SK-N-SH (cell line): ENCODE measurements at regions not wholly inside any gene's neighbourhood (a gene's known extent, or its start where the extent isn't known, plus 50 kb on each side); places are given as distances from the start of the nearest gene placed in this dataset.

Experiments used
- CTCF ChIA-PET: fragments of 300-600, 350-600 bp; formaldehyde crosslinking; extraction: SDS; loops from one replicate; lab custom pipeline; 2021; lab: Yijun Ruan, JAX
- POLR2A ChIA-PET: fragments of 350-600 bp; sonication (Branson Sonifier 250); formaldehyde crosslinking; extraction: SDS; loops from one replicate; lab custom pipeline; 2020; ENCODE audit warnings: antibody characterized with exemption, inconsistent platforms; lab: Yijun Ruan, JAX
- DNase-seq: peaks from one replicate; pipeline ENCODE4 v3.0.0; 2012
- H2AFZ ChIP-seq: fragments of 200-600 bp; sonication (generic); 2 replicates; pipeline ENCODE4 v1.8.1; 2016; ENCODE audit warnings: antibody characterized with exemption, mild to moderate bottlenecking, low read depth
- H3F3A ChIP-seq: fragments of 200-600 bp; sonication (generic); replicated peaks from 2 replicates; pipeline ENCODE3; 2016; ENCODE audit warnings: antibody characterized with exemption, mild to moderate bottlenecking; ENCODE audit not compliant: insufficient read depth
- H3K27ac ChIP-seq, 2 experiments: fragments of 200-500 bp in 1 of 2; fragments of 200-600 bp in 1 of 2; sonication (Bioruptor generic) in 1 of 2; sonication (generic), shearing (Covaris generic) in 1 of 2; 2 replicates each; pipeline versions ENCODE4 v1.5.1 to v1.6.1; 2014 to 2016; ENCODE audit warnings: low read depth in 2 of 2, inconsistent platforms in 1 of 2, low read length in 1 of 2, mild to moderate bottlenecking in 1 of 2, mixed read lengths in 1 of 2
- H3K27me3 ChIP-seq: fragments of 200-600 bp; sonication (generic), shearing (Covaris generic); 2 replicates; pipeline ENCODE4 v1.6.1; 2016; ENCODE audit warnings: mixed run types; ENCODE audit not compliant: insufficient read depth
- H3K36me3 ChIP-seq, 2 experiments: fragments of 200-500 bp in 1 of 2; fragments of 200-600 bp in 1 of 2; sonication (Bioruptor generic) in 1 of 2; sonication (generic) in 1 of 2; replicated peaks in 1 of 2; 2 replicates each; pipeline versions ENCODE3 to v1.5.1; 2014 to 2016; ENCODE audit warnings: low read length in 1 of 2, mild to moderate bottlenecking in 1 of 2; ENCODE audit not compliant: insufficient read depth in 2 of 2, control insufficient read depth in 1 of 2
- H3K4me1 ChIP-seq, 2 experiments: fragments of 200-500 bp in 1 of 2; fragments of 200-600 bp in 1 of 2; sonication (Bioruptor generic) in 1 of 2; sonication (generic), shearing (Covaris generic) in 1 of 2; 2 replicates each; pipeline versions ENCODE4 v1.5.1 to v1.6.1; 2014 to 2016; ENCODE audit warnings: low read depth in 1 of 2, low read length in 1 of 2, mixed run types in 1 of 2; ENCODE audit not compliant: insufficient read depth in 2 of 2, control insufficient read depth in 1 of 2
- H3K4me2 ChIP-seq: fragments of 200-600 bp; sonication (generic), shearing (Covaris generic); 2 replicates; pipeline ENCODE4 v1.6.1; 2017; ENCODE audit warnings: mixed run types
- H3K4me3 ChIP-seq, 2 experiments: fragments of 200-500 bp in 1 of 2; fragments of 200-600 bp in 1 of 2; sonication (Bioruptor generic) in 1 of 2; sonication (generic), shearing (Covaris generic) in 1 of 2; 2 replicates each; pipeline versions ENCODE4 v1.5.1 to v1.8.1; 2014 to 2016; ENCODE audit warnings: low read depth in 2 of 2, inconsistent platforms in 1 of 2, low read length in 1 of 2, mild to moderate bottlenecking in 1 of 2, mixed read lengths in 1 of 2, moderate library complexity in 1 of 2
- H3K79me2 ChIP-seq: fragments of 200-600 bp; sonication (generic); 2 replicates; pipeline ENCODE4 v1.8.1; 2017; ENCODE audit warnings: mild to moderate bottlenecking; ENCODE audit not compliant: insufficient read depth
- H3K9ac ChIP-seq: fragments of 200-600 bp; sonication (generic); 2 replicates; pipeline ENCODE4 v1.6.1; 2017; ENCODE audit warnings: mixed run types
- H3K9me2 ChIP-seq: fragments of 200-600 bp; sonication (generic); 2 replicates; pipeline ENCODE4 v1.6.1; 2017; ENCODE audit warnings: mixed run types
- H3K9me3 ChIP-seq: fragments of 200-600 bp; sonication (generic); 2 replicates; pipeline ENCODE4 v1.6.1; 2017; ENCODE audit warnings: mixed run types, mild to moderate bottlenecking, moderate library complexity
- H4K20me1 ChIP-seq: fragments of 200-600 bp; sonication (generic); 2 replicates; pipeline ENCODE4 v1.6.1; 2017; ENCODE audit warnings: mild to moderate bottlenecking, mixed run types; ENCODE audit not compliant: insufficient read depth
- ELF1 ChIP-seq: IDR thresholded peaks from 2 replicates; pipeline ENCODE4 v1.4.0; 2012
- EP300 ChIP-seq, 2 experiments: IDR thresholded peaks; 2 replicates each; pipeline versions ENCODE4 v1.4.0 to v1.6.1; 2012; ENCODE audit warnings: borderline replicate concordance in 1 of 2, low read depth in 1 of 2, low read length in 1 of 2
- FOXM1 ChIP-seq: IDR thresholded peaks from 2 replicates; pipeline ENCODE4 v1.4.0; 2012; ENCODE audit warnings: low read depth, mild to moderate bottlenecking
- GABPA ChIP-seq: IDR thresholded peaks from 2 replicates; pipeline ENCODE4 v1.4.0; 2012; ENCODE audit warnings: low read depth, mild to moderate bottlenecking
- IRF3 ChIP-seq: fragments of 150-350 bp; IDR thresholded peaks from 2 replicates; pipeline ENCODE4 v1.6.1; 2016; ENCODE audit warnings: mild to moderate bottlenecking, low read depth, low read length
- MXI1 ChIP-seq: IDR thresholded peaks from 2 replicates; pipeline ENCODE4 v1.6.1; 2012; ENCODE audit warnings: mild to moderate bottlenecking, low read depth, low read length, improper control_type of control experiment
- NFIC ChIP-seq: IDR thresholded peaks from 2 replicates; pipeline ENCODE4 v1.4.0; 2012; ENCODE audit warnings: borderline replicate concordance
- POLR2AphosphoS5 ChIP-seq: IDR thresholded peaks from 2 replicates; pipeline ENCODE4 v1.6.1; 2012; ENCODE audit warnings: low read depth, low read length
- RCOR1 ChIP-seq: fragments of 150-350 bp; IDR thresholded peaks from 2 replicates; pipeline ENCODE4 v1.6.1; 2017; ENCODE audit warnings: antibody characterized with exemption, low read length
- RXRA ChIP-seq: IDR thresholded peaks from 2 replicates; pipeline ENCODE4 v1.4.0; 2012; ENCODE audit warnings: low read depth, mild to moderate bottlenecking, borderline replicate concordance
- SIN3A ChIP-seq: IDR thresholded peaks from 2 replicates; pipeline ENCODE4 v1.6.1; 2012; ENCODE audit warnings: low read depth, mild to moderate bottlenecking, low read length, moderate library complexity, borderline replicate concordance
- SMC3 ChIP-seq: IDR thresholded peaks from 2 replicates; pipeline ENCODE4 v1.6.1; 2012; ENCODE audit warnings: low read depth, low read length, improper control_type of control experiment
- TCF12 ChIP-seq: IDR thresholded peaks from 2 replicates; pipeline ENCODE4 v1.4.0; 2012
- ZBTB33 ChIP-seq: IDR thresholded peaks from 2 replicates; pipeline ENCODE4 v1.4.0; 2012; ENCODE audit warnings: low read depth, borderline replicate concordance
- WGBS: methylation state at CpG from one replicate; pipeline ENCODE4 v1.1.6; 2017; ENCODE audit warnings: low lambda C conversion rate; 5-methylcytosine and 5-hydroxymethylcytosine counted together
- TF ChIP-seq, protein P1 (sequence below): IDR thresholded peaks from 2 replicates; pipeline ENCODE4 v1.4.0; 2012; ENCODE audit warnings: low read depth, borderline replicate concordance
- TF ChIP-seq, protein P2 (sequence below): IDR thresholded peaks from 2 replicates; pipeline ENCODE4 v1.6.1; 2012; ENCODE audit warnings: mild to moderate bottlenecking, low read depth, low read length, moderate library complexity

DNA sequence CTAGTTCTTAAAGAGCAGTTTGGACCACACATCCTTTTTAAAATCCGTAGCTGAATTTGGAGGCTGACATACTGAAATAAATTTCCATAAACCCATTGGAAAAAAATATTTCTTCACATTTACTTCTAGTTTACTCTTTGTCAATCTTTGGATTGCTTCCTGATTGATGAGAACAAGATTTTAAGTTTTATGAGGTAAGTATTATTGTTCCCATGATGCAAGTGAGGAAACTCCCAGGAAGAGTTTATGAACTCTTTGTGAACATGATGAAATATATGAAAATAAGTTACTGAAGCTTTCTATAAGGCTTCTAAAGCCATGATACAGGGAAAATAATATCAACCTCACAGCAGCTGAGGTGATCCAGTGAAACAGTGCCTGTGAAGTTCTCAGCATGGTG is 320.0 kb downstream of the GJA1 start:
- Histone ChIP-seq H3K9me2 (no peaks in the 10 kb centered on the region), H3K79me2 (no peaks in the 10 kb centered on the region), H3K9me3 (no peaks in the 10 kb centered on the region), H4K20me1 (no peaks in the 10 kb centered on the region), H3K4me1 (no peaks in the 10 kb centered on the region), H3K4me2 (no peak overlapping the region), H2AFZ (no peak overlapping the region), H3F3A (no peaks in the 10 kb centered on the region), H3K4me3 (no peak overlapping the region), H3K36me3 (no peaks in the 10 kb centered on the region), H3K27me3 (no peaks in the 10 kb centered on the region), H3K27ac (no peak overlapping the region), H3K9ac (no peak overlapping the region)
- POLR2A ChIA-PET = no interaction called here
- TF ChIP-seq GABPA (no peak), TCF12 (no peak), EP300 (IDR thresholded peaks at IDR 0.05; ENCODE audit: borderline replicate concordance in 1 of 2, low read depth in 1 of 2, low read length in 1 of 2) (no peak), RXRA (no peak), NFIC (no peak), ZBTB33 (no peak), ELF1 (no peak), MXI1 (no peak), FOXM1 (no peak)
- TF ChIP-seq, protein P1, sequence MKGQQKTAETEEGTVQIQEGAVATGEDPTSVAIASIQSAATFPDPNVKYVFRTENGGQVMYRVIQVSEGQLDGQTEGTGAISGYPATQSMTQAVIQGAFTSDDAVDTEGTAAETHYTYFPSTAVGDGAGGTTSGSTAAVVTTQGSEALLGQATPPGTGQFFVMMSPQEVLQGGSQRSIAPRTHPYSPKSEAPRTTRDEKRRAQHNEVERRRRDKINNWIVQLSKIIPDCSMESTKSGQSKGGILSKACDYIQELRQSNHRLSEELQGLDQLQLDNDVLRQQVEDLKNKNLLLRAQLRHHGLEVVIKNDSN = no peak
- TF ChIP-seq, protein P2, sequence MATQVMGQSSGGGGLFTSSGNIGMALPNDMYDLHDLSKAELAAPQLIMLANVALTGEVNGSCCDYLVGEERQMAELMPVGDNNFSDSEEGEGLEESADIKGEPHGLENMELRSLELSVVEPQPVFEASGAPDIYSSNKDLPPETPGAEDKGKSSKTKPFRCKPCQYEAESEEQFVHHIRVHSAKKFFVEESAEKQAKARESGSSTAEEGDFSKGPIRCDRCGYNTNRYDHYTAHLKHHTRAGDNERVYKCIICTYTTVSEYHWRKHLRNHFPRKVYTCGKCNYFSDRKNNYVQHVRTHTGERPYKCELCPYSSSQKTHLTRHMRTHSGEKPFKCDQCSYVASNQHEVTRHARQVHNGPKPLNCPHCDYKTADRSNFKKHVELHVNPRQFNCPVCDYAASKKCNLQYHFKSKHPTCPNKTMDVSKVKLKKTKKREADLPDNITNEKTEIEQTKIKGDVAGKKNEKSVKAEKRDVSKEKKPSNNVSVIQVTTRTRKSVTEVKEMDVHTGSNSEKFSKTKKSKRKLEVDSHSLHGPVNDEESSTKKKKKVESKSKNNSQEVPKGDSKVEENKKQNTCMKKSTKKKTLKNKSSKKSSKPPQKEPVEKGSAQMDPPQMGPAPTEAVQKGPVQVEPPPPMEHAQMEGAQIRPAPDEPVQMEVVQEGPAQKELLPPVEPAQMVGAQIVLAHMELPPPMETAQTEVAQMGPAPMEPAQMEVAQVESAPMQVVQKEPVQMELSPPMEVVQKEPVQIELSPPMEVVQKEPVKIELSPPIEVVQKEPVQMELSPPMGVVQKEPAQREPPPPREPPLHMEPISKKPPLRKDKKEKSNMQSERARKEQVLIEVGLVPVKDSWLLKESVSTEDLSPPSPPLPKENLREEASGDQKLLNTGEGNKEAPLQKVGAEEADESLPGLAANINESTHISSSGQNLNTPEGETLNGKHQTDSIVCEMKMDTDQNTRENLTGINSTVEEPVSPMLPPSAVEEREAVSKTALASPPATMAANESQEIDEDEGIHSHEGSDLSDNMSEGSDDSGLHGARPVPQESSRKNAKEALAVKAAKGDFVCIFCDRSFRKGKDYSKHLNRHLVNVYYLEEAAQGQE = no peak
- CTCF ChIA-PET = no interaction called here
- WGBS = 87% methylated on average over 1 of the region's 1 CpG
- DNase-seq = no peak

- no peaks in the 10 kb centered on the region for H3K9me2 ChIP-seq
- no peak for DNase-seq
- H2AFZ ChIP-seq = no peak overlapping the region
- H3K36me3 ChIP-seq = no peaks in the 10 kb centered on the region
- H3K79me2 ChIP-seq = no peaks in the 10 kb centered on the region
- 71% methylated on average over 1 of the region's 1 CpG for whole genome bisulfite sequencing
- no peak overlapping the region for H3K4me2 ChIP-seq
- POLR2A ChIA-PET = no interaction called here
- H3K27ac ChIP-seq = no peak overlapping the region
- CTCF ChIA-PET = no interaction called here
- H4K20me1 ChIP-seq = no peaks in the 10 kb centered on the region
- no peaks in the 10 kb centered on the region for H3K9me3 ChIP-seq
- no peak overlapping the region for H3K4me3 ChIP-seq
- no peaks in the 10 kb centered on the region for H3K27me3 ChIP-seq
- H3K9ac ChIP-seq = no peak overlapping the region
- no peaks in the 10 kb centered on the region for H3F3A ChIP-seq
- no peaks in the 10 kb centered on the region for H3K4me1 ChIP-seq
- no peak for TF ChIP-seq POLR2AphosphoS5
- no peak for TF ChIP-seq RCOR1
- TF ChIP-seq SMC3 = no peak
- no peak for TF ChIP-seq ELF1
- TF ChIP-seq, protein P1 = no peak
- no peak for TF ChIP-seq SIN3A
- TF ChIP-seq, protein P2 = no peak
- TF ChIP-seq TCF12 = no peak
- no peak for TF ChIP-seq IRF3
- no peak for TF ChIP-seq NFIC
These were observed 321.2 kb downstream of the GJA1 start for GRCh38 chr6:121756666-121757065.
